B cell (primary cell): ENCODE measurements at regions not wholly inside any gene's neighbourhood (a gene's known extent, or its start where the extent isn't known, plus 50 kb on each side); places are given as distances from the start of the nearest gene placed in this dataset.

Experiments
- ATAC-seq: fragments of 200-7000 bp; cut with Tn5 transposase; one replicate; pipeline ENCODE4 v1.10.0; 2021; ENCODE audit warnings: low read depth, mild to moderate bottlenecking, moderate number of reproducible peaks, moderate library complexity
- CTCF ChIA-PET: fragments of 350-600 bp; sonication (Branson Sonifier 250); formaldehyde crosslinking; loops from one replicate; lab custom pipeline; 2021; ENCODE audit warnings: antibody characterized with exemption, inconsistent platforms; lab: Charles Lee
- POLR2A ChIA-PET: fragments of 350-600 bp; sonication (Branson Sonifier 250); formaldehyde crosslinking; loops from one replicate; lab custom pipeline; 2021; ENCODE audit warnings: antibody characterized with exemption; lab: Charles Lee
- DNase-seq: peaks from one replicate; pipeline ENCODE4 v3.0.0; 2013
- H2AFZ ChIP-seq: 2 replicates; pipeline ENCODE4 v1.6.1; 2012; ENCODE audit warnings: mild to moderate bottlenecking, low read depth, low read length; ENCODE audit not compliant: insufficient read depth, poor library complexity, severe bottlenecking
- H3K27ac ChIP-seq, 2 donors: 1 replicate in 1 of 2; 2 replicates in 1 of 2; pipeline ENCODE4 v1.5.1; 2012 to 2013; ENCODE audit warnings: low read length in 2 of 2, mild to moderate bottlenecking in 2 of 2, moderate library complexity in 1 of 2
- H3K27me3 ChIP-seq, 4 experiments: fragments of 200-600 bp in 1 of 4; sonication (generic) in 1 of 4; replicated peaks in 1 of 4; 1 replicate in 2 of 4; 2 replicates in 2 of 4; pipeline versions ENCODE4 v1.6.1 to v1.7.0; 2013 to 2016; ENCODE audit warnings: low read length in 3 of 4, mild to moderate bottlenecking in 2 of 4, mixed read lengths in 1 of 4, moderate library complexity in 1 of 4; ENCODE audit not compliant: insufficient read depth in 4 of 4, control insufficient read depth in 3 of 4; ENCODE audit errors: control extremely low read depth in 1 of 4
- H3K36me3 ChIP-seq, 2 experiments: replicated peaks in 1 of 2; 1 replicate in 1 of 2; 2 replicates in 1 of 2; pipeline versions ENCODE4 v1.6.1 to v1.7.1; 2013; ENCODE audit warnings: low read length in 1 of 2; ENCODE audit not compliant: insufficient read depth in 2 of 2, control insufficient read depth in 1 of 2; ENCODE audit errors: control extremely low read depth in 1 of 2, extremely low read depth in 1 of 2
- H3K4me1 ChIP-seq, 2 donors: fragments of 200-600 bp in 1 of 2; sonication (generic) in 1 of 2; 1 replicate in 1 of 2; 2 replicates in 1 of 2; pipeline versions ENCODE4 v1.5.1 to v1.6.1; 2013 to 2017; ENCODE audit warnings: low read length in 2 of 2; ENCODE audit not compliant: control insufficient read depth in 2 of 2, insufficient read depth in 2 of 2
- H3K4me2 ChIP-seq: replicated peaks from 2 replicates; pipeline ENCODE3; 2012; ENCODE audit warnings: mild to moderate bottlenecking, low read depth, low read length; ENCODE audit not compliant: poor library complexity, severe bottlenecking
- H3K4me3 ChIP-seq, 5 experiments: fragments of 200-600 bp in 1 of 5; sonication (generic) in 1 of 5; 1 replicate in 3 of 5; 2 replicates in 2 of 5; pipeline versions ENCODE4 v1.5.1 to v1.7.0; 2011 to 2016; ENCODE audit warnings: low read length in 4 of 5, mild to moderate bottlenecking in 4 of 5, low read depth in 2 of 5, control low read depth in 1 of 5, moderate library complexity in 1 of 5; ENCODE audit not compliant: insufficient read depth in 1 of 5; ENCODE audit errors: control extremely low read depth in 1 of 5, extremely low read depth in 1 of 5
- H3K79me2 ChIP-seq: fragments of 200-600 bp; sonication (generic); one replicate; pipeline ENCODE4 v1.6.0; 2016; ENCODE audit warnings: low read length; ENCODE audit not compliant: control insufficient read depth, insufficient read depth
- H3K9ac ChIP-seq: fragments of 200-600 bp; sonication (generic); 2 replicates; pipeline ENCODE4 v1.6.1; 2017; ENCODE audit warnings: mild to moderate bottlenecking, low read length, moderate library complexity
- H3K9me3 ChIP-seq, 3 donors: one replicate each; pipeline versions ENCODE4 v1.6.1 to v1.7.1; 2013; ENCODE audit warnings: low read length in 2 of 3; ENCODE audit not compliant: control insufficient read depth in 2 of 3, insufficient read depth in 1 of 3; ENCODE audit errors: control extremely low read depth in 1 of 3
- H4K20me1 ChIP-seq: 2 replicates; pipeline ENCODE4 v1.6.0; 2012; ENCODE audit warnings: mild to moderate bottlenecking, low read length; ENCODE audit not compliant: insufficient read depth, control insufficient read depth, poor library complexity, severe bottlenecking
- H3K27ac Mint-ChIP-seq: one replicate; pipeline ENCODE4 v1.8.0; 2021; ENCODE audit warnings: mixed read lengths
- H3K27me3 Mint-ChIP-seq: one replicate; pipeline ENCODE4 v1.8.0; 2021; ENCODE audit warnings: mixed read lengths
- H3K4me1 Mint-ChIP-seq: one replicate; pipeline ENCODE4 v1.8.0; 2021; ENCODE audit warnings: mixed read lengths
- H3K4me3 Mint-ChIP-seq: one replicate; pipeline ENCODE4 v1.8.0; 2021; ENCODE audit warnings: mixed read lengths
- H3K9me3 Mint-ChIP-seq: one replicate; pipeline ENCODE4 v1.8.0; 2022; ENCODE audit warnings: mixed read lengths; ENCODE audit not compliant: insufficient read depth
- CTCF ChIP-seq: fragments of 200-600 bp; IDR thresholded peaks from one replicate; pipeline ENCODE4 v1.8.0; 2022; ENCODE audit warnings: antibody characterized with exemption, mild to moderate bottlenecking
- EZH2 ChIP-seq: IDR thresholded peaks from 2 replicates; pipeline ENCODE4 v1.6.1; 2012; ENCODE audit warnings: borderline replicate concordance, low read depth, mild to moderate bottlenecking, moderate library complexity, low read length; ENCODE audit not compliant: insufficient read depth, poor library complexity, severe bottlenecking
- WGBS: methylation state at CpG from one replicate; pipeline ENCODE4 v1.1.5; 2013; ENCODE audit warnings: missing lambda C conversion rate; ENCODE audit not compliant: insufficient coverage; 5-methylcytosine and 5-hydroxymethylcytosine counted together
- intact Hi-C: fragments of 100-400 bp; cut with micrococcal nuclease; formaldehyde crosslinking; loops from one replicate; pipeline ENCODE4 v1.10.0; 2022

GRCh38 chrX:22392133-22392948 lies 119.6 kb downstream of the CBLL2 start:
- ATAC-seq (no peak), DNase-seq (no peak)
- no peak overlapping the region for H3K4me2 ChIP-seq
- H3K36me3 ChIP-seq: no peaks in the 10 kb centered on the region
- TF ChIP-seq CTCF (no peak), EZH2 (no peak)
- no peak overlapping the region for H3K27ac Mint-ChIP-seq
- no peak overlapping the region for H3K27ac ChIP-seq
- 100% methylated on average over 2 of the region's 10 CpGs for WGBS
- H2AFZ ChIP-seq: no peak overlapping the region
- ChIA-PET POLR2A (no interaction called here), CTCF (no interaction called here)
- intact Hi-C loops: no loop called here
- no peaks in the 10 kb centered on the region for H3K27me3 ChIP-seq
- H3K4me3 ChIP-seq: no peak overlapping the region
- no peak overlapping the region for H3K4me3 Mint-ChIP-seq
- H3K79me2 ChIP-seq: no peaks in the 10 kb centered on the region
- no peaks in the 10 kb centered on the region for H3K9me3 Mint-ChIP-seq
- H3K9ac ChIP-seq: no peak overlapping the region
- no peaks in the 10 kb centered on the region for H3K4me1 Mint-ChIP-seq
- no peaks in the 10 kb centered on the region for H3K9me3 ChIP-seq
- no peaks in the 10 kb centered on the region for H4K20me1 ChIP-seq
- no peaks in the 10 kb centered on the region for H3K4me1 ChIP-seq
- peaks cover 3% of the 10 kb centered on the region for H3K27me3 Mint-ChIP-seq

- no peaks in the 10 kb centered on the region for H3K27me3 ChIP-seq
- ChIA-PET CTCF (no interaction called here), POLR2A (no interaction called here)
- TF ChIP-seq EZH2: no peak
- TF ChIP-seq CTCF: no peak
- H3K4me3 ChIP-seq: no peak overlapping the region
- no CpG with 5 or more reads among the region's 4 CpGs for WGBS
- no peaks in the 10 kb centered on the region for H4K20me1 ChIP-seq
- Mint-ChIP-seq H3K4me1 (no peaks in the 10 kb centered on the region), H3K27ac (no peak overlapping the region), H3K27me3 (no peaks in the 10 kb centered on the region), H3K4me3 (no peak overlapping the region), H3K9me3 (no peaks in the 10 kb centered on the region)
- H3K9me3 ChIP-seq: no peaks in the 10 kb centered on the region
- no peak overlapping the region for H3K4me2 ChIP-seq
- DNase-seq: no peak
- H3K36me3 ChIP-seq: no peaks in the 10 kb centered on the region
- H3K4me1 ChIP-seq: no peaks in the 10 kb centered on the region
- intact Hi-C loops: no loop called here
- ATAC-seq: no peak
- H2AFZ ChIP-seq: no peak overlapping the region
- no peaks in the 10 kb centered on the region for H3K79me2 ChIP-seq
- no peak overlapping the region for H3K9ac ChIP-seq
- H3K27ac ChIP-seq: no peak overlapping the region
These were observed 122.7 kb downstream of the CBLL2 start for GRCh38 chrX:22395372-22395771.
